K562 (cell line): ENCODE measurements at regions not wholly inside any gene's neighbourhood (a gene's known extent, or its start where the extent isn't known, plus 50 kb on each side); places are given as distances from the start of the nearest gene placed in this dataset.

Experiments
- ATAC-seq: fragments of 200-7000 bp; cut with Tn5 transposase; 3 replicates; pipeline ENCODE4 v1.9.1; 2020; ENCODE audit warnings: moderate library complexity
- BruUV-seq: library from RNA; stranded (reverse); fragments of 400-500 nt; replicated peaks from 2 replicates; lab custom pipeline; 2021; lab: Mats Ljungman, UMichigan
- CTCF ChIA-PET: fragments of 300-600 bp; formaldehyde crosslinking; extraction: SDS; loops from one replicate; lab custom pipeline; 2021; ENCODE audit warnings: low intra/inter-chr PET ratio; lab: Yijun Ruan, JAX
- POLR2A ChIA-PET: fragments of 300-600, 350-650 bp; sonication (Branson Sonifier 250); formaldehyde crosslinking; extraction: SDS; loops from one replicate; lab custom pipeline; 2021; ENCODE audit warnings: antibody characterized with exemption, inconsistent platforms; lab: Yijun Ruan, JAX
- DNase-seq, 4 experiments: peaks; one replicate each; pipeline versions ENCODE4 v3.0.0 to v3.0.0-alpha.2; 2011 to 2018; ENCODE audit warnings: low spot score in 3 of 4, mixed read lengths in 3 of 4; ENCODE audit errors: extremely low read depth in 1 of 4
- FAIRE-seq: peaks from 2 replicates; lab custom pipeline; 2011; peaks lifted over from hg19 to GRCh38; lab: Jason Lieb, UNC
- H2AFZ ChIP-seq: 2 replicates; pipeline ENCODE4 v1.6.0; 2011; ENCODE audit warnings: low read depth, low read length, control low read depth, inconsistent platforms
- H3K27ac ChIP-seq: fragments of 200-600 bp; 3 replicates; pipeline ENCODE4 v1.8.0; 2011; ENCODE audit warnings: low read depth, mild to moderate bottlenecking, control low read depth, inconsistent platforms, low read length, moderate library complexity, mixed read lengths; ENCODE audit errors: extremely low read depth
- H3K27me3 ChIP-seq, 2 experiments: fragments of 300-600 bp in 1 of 2; 2 replicates in 1 of 2; 3 replicates in 1 of 2; pipeline versions ENCODE4 v1.6.0 to v1.8.0; 2011; ENCODE audit warnings: inconsistent platforms in 2 of 2, low read length in 2 of 2, mild to moderate bottlenecking in 1 of 2, mixed read lengths in 1 of 2, moderate library complexity in 1 of 2; ENCODE audit not compliant: control insufficient read depth in 2 of 2, insufficient read depth in 2 of 2
- H3K36me3 ChIP-seq: fragments of 300-600 bp; 3 replicates; pipeline ENCODE4 v1.8.0; 2011; ENCODE audit warnings: mild to moderate bottlenecking, low read length, inconsistent platforms; ENCODE audit not compliant: control insufficient read depth, insufficient read depth
- H3K4me1 ChIP-seq, 2 experiments: fragments of 200-600 bp in 1 of 2; replicated peaks in 1 of 2; 2 replicates in 1 of 2; 3 replicates in 1 of 2; pipeline versions ENCODE4 v1.5.1 to v1.8.0; 2011; ENCODE audit warnings: inconsistent platforms in 2 of 2, low read length in 2 of 2, mild to moderate bottlenecking in 1 of 2, mixed read lengths in 1 of 2, moderate library complexity in 1 of 2; ENCODE audit not compliant: control insufficient read depth in 2 of 2, insufficient read depth in 2 of 2
- H3K4me2 ChIP-seq: 2 replicates; pipeline ENCODE4 v1.6.1; 2011; ENCODE audit warnings: low read length, control low read depth, inconsistent platforms, mixed read lengths; ENCODE audit not compliant: insufficient read depth
- H3K4me3 ChIP-seq: fragments of 200-600 bp; sonication (generic), shearing (Covaris generic); 2 replicates; pipeline ENCODE4 v1.5.1; 2016; ENCODE audit warnings: control low read depth, inconsistent platforms
- H3K79me2 ChIP-seq: fragments of 200-600 bp; 3 replicates; pipeline ENCODE4 v1.8.0; 2011; ENCODE audit warnings: low read length, inconsistent platforms; ENCODE audit not compliant: control insufficient read depth, insufficient read depth
- H3K9ac ChIP-seq, 2 experiments: 2 replicates each; pipeline versions ENCODE4 v1.6.0 to v1.6.1; 2011; ENCODE audit warnings: low read depth in 2 of 2, low read length in 2 of 2, control low read depth in 1 of 2, inconsistent platforms in 1 of 2, mild to moderate bottlenecking in 1 of 2, mixed read lengths in 1 of 2; ENCODE audit not compliant: insufficient read depth in 1 of 2
- H3K9me1 ChIP-seq: one replicate; pipeline ENCODE4 v1.6.0; 2011; ENCODE audit warnings: inconsistent platforms, mild to moderate bottlenecking, low read length, moderate library complexity; ENCODE audit not compliant: control insufficient read depth, insufficient read depth
- H3K9me3 ChIP-seq: replicated peaks from 2 replicates; pipeline ENCODE4 v1.5.1; 2011; ENCODE audit warnings: low read depth, low read length, inconsistent platforms; ENCODE audit not compliant: control insufficient read depth, insufficient read depth
- H4K20me1 ChIP-seq: replicated peaks from 2 replicates; pipeline ENCODE4 v1.6.1; 2011; ENCODE audit warnings: low read length, inconsistent platforms, mixed read lengths; ENCODE audit not compliant: control insufficient read depth, insufficient read depth
- FIP1L1 ChIP-seq: fragments of 200-400 bp; formaldehyde crosslinking; IDR thresholded peaks from 2 replicates; pipeline ENCODE4 v1.6.1; 2018; ENCODE audit warnings: mild to moderate bottlenecking, low read depth, low read length; ENCODE audit not compliant: poor library complexity, severe bottlenecking
- HNRNPUL1 ChIP-seq: fragments of 200-400 bp; formaldehyde crosslinking; IDR thresholded peaks from 2 replicates; pipeline ENCODE4 v1.6.1; 2017; ENCODE audit warnings: low read length
- POLR2G ChIP-seq: fragments of 200-400 bp; formaldehyde crosslinking; IDR thresholded peaks from 2 replicates; pipeline ENCODE4 v1.6.1; 2017; ENCODE audit warnings: low read depth, mild to moderate bottlenecking, antibody characterized with exemption, low read length, moderate library complexity
- PYGO2 ChIP-seq: fragments of 450-650 bp; IDR thresholded peaks from 2 replicates; pipeline ENCODE4 v1.6.1; 2016; ENCODE audit warnings: mild to moderate bottlenecking, missing genetic modification characterization, moderate library complexity, missing compliant biosample characterization
- RBBP5 ChIP-seq: fragments of 200-600 bp; sonication (generic); IDR thresholded peaks from 2 replicates; pipeline ENCODE4 v1.6.1; 2012; ENCODE audit warnings: borderline replicate concordance, mild to moderate bottlenecking, low read length, control low read depth, inconsistent platforms; ENCODE audit not compliant: insufficient read depth, poor library complexity, severe bottlenecking
- RBM34 ChIP-seq: fragments of 200-400 bp; formaldehyde crosslinking; IDR thresholded peaks from 2 replicates; pipeline ENCODE4 v1.6.1; 2018; ENCODE audit warnings: low read length, borderline replicate concordance; ENCODE audit not compliant: insufficient read depth
- SMARCA4 ChIP-seq: fragments of 450-650 bp; IDR thresholded peaks from 2 replicates; pipeline ENCODE4 v1.6.1; 2016
- TBP ChIP-seq: optimal IDR thresholded peaks from 2 replicates; pipeline ENCODE3; 2011; ENCODE audit warnings: low read depth, low read length, improper control_type of control experiment
- THRAP3 ChIP-seq: fragments of 450-650 bp; IDR thresholded peaks from 2 replicates; pipeline ENCODE4 v1.6.1; 2016; ENCODE audit warnings: mild to moderate bottlenecking, inconsistent platforms, borderline replicate concordance
- XRCC5 ChIP-seq: fragments of 200-400 bp; formaldehyde crosslinking; IDR thresholded peaks from 2 replicates; pipeline ENCODE4 v1.6.1; 2017; ENCODE audit warnings: low read depth, mild to moderate bottlenecking, low read length
- ZNF224 ChIP-seq: sonication (generic); formaldehyde crosslinking; IDR thresholded peaks from 2 replicates; pipeline ENCODE4 v1.8.0; 2022; ENCODE audit warnings: mild to moderate bottlenecking, missing genetic modification reagents
- ZNF282 ChIP-seq: sonication (generic); formaldehyde crosslinking; IDR thresholded peaks from 2 replicates; pipeline ENCODE4 v1.8.1; 2023; ENCODE audit warnings: missing genetic modification reagents
- ZNF347 ChIP-seq: fragments of 450-650 bp; formaldehyde crosslinking; IDR thresholded peaks from 2 replicates; pipeline ENCODE4 v1.4.0; 2020; ENCODE audit warnings: low read depth, mild to moderate bottlenecking, moderate library complexity
- ZNF79 ChIP-seq: fragments of 250-450 bp; sonication (Bioruptor Pico); IDR thresholded peaks from 2 replicates; pipeline ENCODE4 v1.4.0; 2020; ENCODE audit warnings: low read depth, mild to moderate bottlenecking, moderate library complexity
- WGBS: fragments of 100-300 bp; shearing (Covaris generic); methylation state at CpG from one replicate; pipeline ENCODE4 v1.1.6; 2016; ENCODE audit warnings: low coverage, mixed read lengths; ENCODE audit not compliant: insufficient coverage; ENCODE audit errors: missing lambda C conversion rate; 5-methylcytosine and 5-hydroxymethylcytosine counted together
- in situ Hi-C: fragments of 300-500 bp; cut with MboI; formaldehyde crosslinking; loops from 4 replicates; pipeline ENCODE4 v1.15.0; 2018; ENCODE audit warnings: inconsistent platforms, mixed read lengths
- intact Hi-C: fragments of 100-400 bp; cut with micrococcal nuclease; formaldehyde crosslinking; loops from 2 replicates; pipeline ENCODE4 v1.14.2; 2022
- TF ChIP-seq, protein P1 (sequence below): fragments of 450-650 bp; formaldehyde crosslinking; IDR thresholded peaks from 2 replicates; pipeline ENCODE4 v1.4.0; 2020; ENCODE audit warnings: mild to moderate bottlenecking, moderate library complexity

DNA sequence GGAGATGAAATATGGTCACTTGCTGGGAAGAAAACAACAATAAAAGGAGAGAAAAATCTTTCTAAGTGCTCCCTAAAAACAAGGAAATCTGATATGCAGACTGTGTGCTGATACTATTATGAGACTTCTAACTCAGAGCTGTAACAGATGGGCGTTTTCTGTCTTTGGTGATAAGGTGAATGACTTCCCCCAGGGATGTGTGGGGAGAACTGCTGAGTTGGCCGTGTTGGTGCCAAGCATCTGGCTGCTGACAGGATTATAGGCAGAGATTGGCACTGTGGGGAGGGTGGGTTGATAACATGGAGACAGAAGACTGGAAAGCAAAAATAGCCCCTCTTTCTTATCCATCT lies 438.5 kb upstream of the PLXNA2 start:
- H3K36me3 ChIP-seq, result no peaks in the 10 kb centered on the region
- 0% methylated on average over 2 of the region's 2 CpGs for WGBS
- FAIRE-seq, result no peak

DNA sequence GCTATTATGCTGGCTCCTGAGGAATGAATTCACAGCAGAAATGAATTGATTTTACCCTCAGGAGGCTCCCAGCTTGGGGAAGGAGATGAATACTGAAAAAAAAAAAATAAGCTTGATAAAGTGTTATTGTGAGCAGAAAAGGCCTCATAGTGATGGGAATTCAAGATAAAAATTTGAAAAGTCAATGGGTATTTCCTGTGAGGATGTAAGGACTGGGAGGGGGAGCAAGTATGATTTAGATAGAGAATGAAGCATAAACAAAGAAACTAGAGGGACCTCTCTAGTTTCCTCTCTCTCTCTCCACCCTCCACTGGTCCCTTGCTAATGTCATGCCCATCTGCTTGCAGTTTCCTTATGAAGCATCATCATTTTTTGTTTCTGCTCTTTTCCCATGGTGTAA lies 439.0 kb upstream of the PLXNA2 start:
- in situ Hi-C loops (no loop called here), intact Hi-C loops (no loop called here)
- H3K4me3 ChIP-seq, result no peak overlapping the region
- H3K27me3 ChIP-seq, result no peaks in the 10 kb centered on the region
- no TSS peak for BruUV-seq
- ChIA-PET POLR2A (no interaction called here), CTCF (no interaction called here)
- no peaks in the 10 kb centered on the region for H3K9me1 ChIP-seq
- ATAC-seq (no peak), FAIRE-seq (no peak), DNase-seq (no peak)
- no peaks in the 10 kb centered on the region for H3K36me3 ChIP-seq
- no peak overlapping the region for H2AFZ ChIP-seq
- no peak overlapping the region for H3K4me2 ChIP-seq
- no peaks in the 10 kb centered on the region for H3K4me1 ChIP-seq
- TF ChIP-seq POLR2G, result no peak
- no peak for TF ChIP-seq XRCC5
- no peak for TF ChIP-seq RBM34
- no peak for TF ChIP-seq ZNF224 (CRISPR knock-in tag)
- TF ChIP-seq ZNF347, result no peak
- TF ChIP-seq FIP1L1, result no peak
- TF ChIP-seq, protein P1, sequence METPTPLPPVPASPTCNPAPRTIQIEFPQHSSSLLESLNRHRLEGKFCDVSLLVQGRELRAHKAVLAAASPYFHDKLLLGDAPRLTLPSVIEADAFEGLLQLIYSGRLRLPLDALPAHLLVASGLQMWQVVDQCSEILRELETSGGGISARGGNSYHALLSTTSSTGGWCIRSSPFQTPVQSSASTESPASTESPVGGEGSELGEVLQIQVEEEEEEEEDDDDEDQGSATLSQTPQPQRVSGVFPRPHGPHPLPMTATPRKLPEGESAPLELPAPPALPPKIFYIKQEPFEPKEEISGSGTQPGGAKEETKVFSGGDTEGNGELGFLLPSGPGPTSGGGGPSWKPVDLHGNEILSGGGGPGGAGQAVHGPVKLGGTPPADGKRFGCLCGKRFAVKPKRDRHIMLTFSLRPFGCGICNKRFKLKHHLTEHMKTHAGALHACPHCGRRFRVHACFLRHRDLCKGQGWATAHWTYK (CRISPR knock-in tag), result no peak
- TF ChIP-seq ZNF282, result no peak
- TF ChIP-seq HNRNPUL1, result no peak
- TF ChIP-seq RBBP5, result no peak
- TF ChIP-seq SMARCA4, result no peak
- no peak for TF ChIP-seq THRAP3
- no peak overlapping the region for H3K9ac ChIP-seq
- no peaks in the 10 kb centered on the region; the same call in 1 of the 2 replicates for H3K9me3 ChIP-seq
- H4K20me1 ChIP-seq, result no peaks in the 10 kb centered on the region
- H3K27ac ChIP-seq, result no peak overlapping the region
- H3K79me2 ChIP-seq, result no peaks in the 10 kb centered on the region

More for the DNA sequence above, 438.5 kb upstream of the PLXNA2 start:
- H3K27me3 ChIP-seq, result no peaks in the 10 kb centered on the region
- H3K27ac ChIP-seq, result no peak overlapping the region
- CTCF ChIA-PET, result no interaction called here
- H3K79me2 ChIP-seq, result no peaks in the 10 kb centered on the region
- no peak for ATAC-seq
- H3K4me2 ChIP-seq, result no peak overlapping the region
- no peaks in the 10 kb centered on the region for H3K9me1 ChIP-seq
- H3K4me1 ChIP-seq, result no peaks in the 10 kb centered on the region
- in situ Hi-C loops (no loop called here), intact Hi-C loops (no loop called here)
- no peak overlapping the region for H2AFZ ChIP-seq
- no peaks in the 10 kb centered on the region; the same call in 1 of the 2 replicates for H3K9me3 ChIP-seq
- H3K4me3 ChIP-seq, result no peak overlapping the region
- no peak overlapping the region for H3K9ac ChIP-seq
- H4K20me1 ChIP-seq, result no peaks in the 10 kb centered on the region
- TF ChIP-seq ZNF79 (CRISPR knock-in tag), result no peak
- TF ChIP-seq PYGO2 (tag), result no peak
- no peak for TF ChIP-seq TBP
- no peak for DNase-seq
- no TSS peak for BruUV-seq
- POLR2A ChIA-PET, result no interaction called here
